Brain microvascular endothelial cell (primary cell): ENCODE measurements at regions not wholly inside any gene's neighbourhood (a gene's known extent, or its start where the extent isn't known, plus 50 kb on each side); places are given as distances from the start of the nearest gene placed in this dataset.

Experiments used
- DNase-seq: peaks from one replicate; pipeline ENCODE4 v3.0.0-alpha.2; 2020
- H3K27ac ChIP-seq: fragments of 250-450 bp; sonication (Bioruptor Pico); 2 replicates; pipeline ENCODE4 v1.5.1; 2020; ENCODE audit warnings: mild to moderate bottlenecking, moderate library complexity
- H3K27me3 ChIP-seq: fragments of 250-450 bp; sonication (Bioruptor Pico); replicated peaks from 2 replicates; pipeline ENCODE4 v1.5.1; 2020; ENCODE audit warnings: mild to moderate bottlenecking
- H3K36me3 ChIP-seq: fragments of 250-450 bp; sonication (Bioruptor Pico); replicated peaks from 2 replicates; pipeline ENCODE4 v1.5.1; 2020; ENCODE audit warnings: mild to moderate bottlenecking
- H3K4me3 ChIP-seq: 2 replicates; pipeline ENCODE4 v1.5.1; 2011; ENCODE audit warnings: low read depth, mild to moderate bottlenecking, control low read depth, low read length, moderate library complexity
- in situ Hi-C: cut with HindIII; loops from 2 replicates; pipeline ENCODE4 v1.10.0; 2017; ENCODE audit warnings: low sequenced_read_pairs, low pct_ligation_motif_present
- TF ChIP-seq, protein P1 (sequence below): IDR thresholded peaks from 2 replicates; pipeline ENCODE4 v1.5.1; 2011; ENCODE audit warnings: low read depth, mild to moderate bottlenecking, moderate library complexity, low read length, control low read depth, inconsistent platforms; ENCODE audit errors: missing control alignments

GRCh38 chr3:150094150-150094933 is 123.6 kb upstream of the PFN2 start:
- DNase-seq: peak; percentile 48
- H3K27me3 ChIP-seq: no peaks in the 10 kb centered on the region
- no peaks in the 10 kb centered on the region for H3K36me3 ChIP-seq
- TF ChIP-seq, protein P1, sequence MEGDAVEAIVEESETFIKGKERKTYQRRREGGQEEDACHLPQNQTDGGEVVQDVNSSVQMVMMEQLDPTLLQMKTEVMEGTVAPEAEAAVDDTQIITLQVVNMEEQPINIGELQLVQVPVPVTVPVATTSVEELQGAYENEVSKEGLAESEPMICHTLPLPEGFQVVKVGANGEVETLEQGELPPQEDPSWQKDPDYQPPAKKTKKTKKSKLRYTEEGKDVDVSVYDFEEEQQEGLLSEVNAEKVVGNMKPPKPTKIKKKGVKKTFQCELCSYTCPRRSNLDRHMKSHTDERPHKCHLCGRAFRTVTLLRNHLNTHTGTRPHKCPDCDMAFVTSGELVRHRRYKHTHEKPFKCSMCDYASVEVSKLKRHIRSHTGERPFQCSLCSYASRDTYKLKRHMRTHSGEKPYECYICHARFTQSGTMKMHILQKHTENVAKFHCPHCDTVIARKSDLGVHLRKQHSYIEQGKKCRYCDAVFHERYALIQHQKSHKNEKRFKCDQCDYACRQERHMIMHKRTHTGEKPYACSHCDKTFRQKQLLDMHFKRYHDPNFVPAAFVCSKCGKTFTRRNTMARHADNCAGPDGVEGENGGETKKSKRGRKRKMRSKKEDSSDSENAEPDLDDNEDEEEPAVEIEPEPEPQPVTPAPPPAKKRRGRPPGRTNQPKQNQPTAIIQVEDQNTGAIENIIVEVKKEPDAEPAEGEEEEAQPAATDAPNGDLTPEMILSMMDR: no peak
- H3K27ac ChIP-seq: no peak overlapping the region
- H3K4me3 ChIP-seq: no peak overlapping the region
- in situ Hi-C loops: no loop called here

DNA sequence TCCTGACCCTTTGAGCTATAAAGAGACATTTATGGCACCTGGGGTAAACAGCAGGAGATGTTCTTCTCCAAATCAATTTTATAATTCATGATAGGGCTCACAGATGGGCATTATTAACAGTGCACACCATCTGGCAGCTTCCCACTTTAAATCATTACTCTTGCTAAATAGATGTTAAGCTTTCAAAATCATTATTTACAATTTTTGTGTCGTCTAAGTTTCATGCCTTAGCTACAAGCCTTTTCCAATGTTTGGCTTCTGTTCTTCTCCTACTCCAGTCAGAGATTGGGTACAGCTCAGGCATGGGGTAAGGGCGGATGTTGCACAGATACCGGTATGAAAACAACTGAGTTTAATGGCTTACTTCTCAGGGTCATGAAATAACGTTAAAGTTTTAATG is 120.9 kb upstream of the PFN2 start:
- no peak overlapping the region for H3K27ac ChIP-seq
- H3K4me3 ChIP-seq: no peak overlapping the region
- in situ Hi-C loops: no loop called here
- TF ChIP-seq, protein P1: no peak
- DNase-seq: no peak
- no peaks in the 10 kb centered on the region for H3K27me3 ChIP-seq
- no peaks in the 10 kb centered on the region for H3K36me3 ChIP-seq

DNA sequence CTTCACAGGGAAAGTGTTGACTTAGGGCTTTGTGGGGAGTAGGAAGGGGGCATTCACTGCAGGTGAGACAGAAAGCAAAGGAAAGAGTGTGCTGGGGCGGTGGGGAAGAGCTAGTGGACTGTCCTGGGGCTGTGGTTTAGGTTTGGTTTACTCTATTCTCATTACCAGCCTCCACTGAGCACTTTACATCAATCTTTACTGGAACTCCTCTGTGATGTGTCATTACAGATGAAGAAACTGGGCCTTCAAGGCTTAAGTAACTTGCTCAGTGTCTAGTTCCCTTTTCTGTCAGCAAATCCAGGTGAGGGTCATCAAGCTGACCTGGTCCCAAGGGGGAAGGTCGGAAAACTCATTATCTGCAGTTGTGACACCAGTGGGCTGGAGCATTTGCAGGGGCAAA is 120.2 kb upstream of the PFN2 start:
- no peaks in the 10 kb centered on the region for H3K36me3 ChIP-seq
- no peak overlapping the region for H3K4me3 ChIP-seq
- no peaks in the 10 kb centered on the region for H3K27me3 ChIP-seq
- no peak overlapping the region for H3K27ac ChIP-seq
- TF ChIP-seq, protein P1: no peak
- in situ Hi-C loops: no loop called here
- no peak for DNase-seq

GRCh38 chr3:150090006-150090405 is 119.3 kb upstream of the PFN2 start:
- Histone ChIP-seq H3K27ac (no peak overlapping the region), H3K27me3 (no peaks in the 10 kb centered on the region), H3K36me3 (no peaks in the 10 kb centered on the region), H3K4me3 (no peak overlapping the region)
- in situ Hi-C loops: no loop called here
- TF ChIP-seq, protein P1: no peak
- DNase-seq: no peak

DNA sequence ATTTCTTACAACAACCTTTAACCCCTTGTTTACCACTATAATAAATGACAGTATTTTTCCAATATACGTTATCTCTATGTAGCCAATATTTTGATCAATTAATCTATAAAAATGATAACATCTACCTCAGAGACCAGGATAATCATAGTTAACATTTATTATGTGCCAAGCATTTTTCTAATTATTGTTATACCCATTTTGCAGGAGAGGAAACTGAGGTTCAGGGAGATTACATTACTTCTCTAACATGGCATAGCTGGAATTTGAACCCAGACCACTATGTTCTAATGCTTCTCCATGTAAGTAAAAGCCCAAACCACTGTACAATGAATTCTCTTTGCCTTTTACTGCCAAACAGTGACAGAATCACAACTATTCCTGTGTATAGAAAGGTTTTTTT is 113.4 kb upstream of the PFN2 start:
- no peak for DNase-seq
- Histone ChIP-seq H3K27me3 (no peaks in the 10 kb centered on the region), H3K36me3 (no peaks in the 10 kb centered on the region), H3K4me3 (no peak overlapping the region), H3K27ac (no peak overlapping the region)
- in situ Hi-C loops: no loop called here
- TF ChIP-seq, protein P1: no peak

DNA sequence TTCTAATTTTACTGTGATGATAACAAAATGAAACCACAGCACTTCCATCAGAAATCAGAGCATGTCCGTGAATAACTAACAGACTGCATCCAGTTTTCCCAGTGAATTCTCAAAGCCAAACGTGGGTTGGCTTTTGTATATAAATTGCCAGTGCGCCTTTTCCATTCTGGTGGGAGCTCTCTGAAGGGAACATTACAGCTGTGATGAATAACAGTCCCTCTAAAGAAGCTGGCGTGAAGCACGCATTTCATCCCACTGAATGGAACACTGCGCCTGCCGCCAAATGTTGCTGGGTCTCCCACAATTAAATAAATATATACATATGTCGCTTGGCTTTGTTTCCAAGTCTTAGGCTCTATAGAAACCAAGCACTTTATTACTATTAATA is 113.0 kb upstream of the PFN2 start:
- in situ Hi-C loops: no loop called here
- Histone ChIP-seq H3K27ac (no peak overlapping the region), H3K36me3 (no peaks in the 10 kb centered on the region), H3K27me3 (no peaks in the 10 kb centered on the region), H3K4me3 (peak overlapping the region; percentile 36)
- TF ChIP-seq, protein P1: no peak
- DNase-seq: no peak
